Activated CD4-positive, alpha-beta memory T cell treated with anti-CD3 and anti-CD28 coated beads for 36 hours (primary cell): ENCODE measurements at regions not wholly inside any gene's neighbourhood (a gene's known extent, or its start where the extent isn't known, plus 50 kb on each side); places are given as distances from the start of the nearest gene placed in this dataset.
A peak's percentile ranks its signal among the peaks of the same experiment; 100 is the strongest.
"Not testable (repeated sequence)": the region's sequence is repeated elsewhere in the genome, so short reads cannot be mapped to it uniquely, and the experiment has no call there.

ENCODE experiments used
- CTCF ChIA-PET: fragments of 350-600 bp; sonication (Branson Sonifier 250); formaldehyde crosslinking; loops from one replicate; lab custom pipeline; 2021; ENCODE audit warnings: antibody characterized with exemption, inconsistent platforms; lab: Charles Lee
- POLR2A ChIA-PET: fragments of 350-600 bp; sonication (Branson Sonifier 250); formaldehyde crosslinking; loops from one replicate; lab custom pipeline; 2021; ENCODE audit warnings: antibody characterized with exemption; lab: Charles Lee
- DNase-seq: peaks from one replicate; pipeline ENCODE4 v3.0.0-alpha.2; 2020
- H3K27ac Mint-ChIP-seq: one replicate; pipeline ENCODE4 v1.8.0; 2021; ENCODE audit warnings: mixed read lengths
- H3K27me3 Mint-ChIP-seq: one replicate; pipeline ENCODE4 v1.8.0; 2021; ENCODE audit warnings: mixed read lengths
- H3K36me3 Mint-ChIP-seq: one replicate; pipeline ENCODE4 v1.8.0; 2021; ENCODE audit warnings: mixed read lengths
- H3K4me1 Mint-ChIP-seq: one replicate; pipeline ENCODE4 v1.8.0; 2021; ENCODE audit warnings: low read depth, mixed read lengths
- H3K4me3 Mint-ChIP-seq: one replicate; pipeline ENCODE4 v1.8.0; 2021; ENCODE audit warnings: mild to moderate bottlenecking, mixed read lengths
- H3K9me3 Mint-ChIP-seq: one replicate; pipeline ENCODE4 v1.8.0; 2021; ENCODE audit warnings: mixed read lengths
- intact Hi-C: fragments of 100-400 bp; cut with micrococcal nuclease; formaldehyde crosslinking; loops from one replicate; pipeline ENCODE4 v1.15.1; 2023

GRCh38 chr17:83192789-83193335 lies 113.5 kb downstream of the METRNL start:
- POLR2A ChIA-PET, H3K9me3 Mint-ChIP-seq, H3K27me3 Mint-ChIP-seq, CTCF ChIA-PET, H3K27ac Mint-ChIP-seq, intact Hi-C loops, H3K4me3 Mint-ChIP-seq, H3K36me3 Mint-ChIP-seq: not testable (repeated sequence)
- H3K4me1 Mint-ChIP-seq: peaks cover 12% of the 10 kb centered on the region
- DNase-seq: peak; percentile 51

GRCh38 chr17:83193336-83194185 lies 114.2 kb downstream of the METRNL start:
- ChIA-PET CTCF (interaction anchor here (0.6 kb wide), 1 partner anchor 49 kb away, joined by 3 read pairs; no protein-coding TSS in a partner anchor), POLR2A (no interaction called here)
- no peak overlapping the region for H3K4me3 Mint-ChIP-seq
- DNase-seq: peak; percentile 50
- no peaks in the 10 kb centered on the region for H3K9me3 Mint-ChIP-seq
- peak overlapping the region; percentile 51 for H3K27ac Mint-ChIP-seq
- intact Hi-C loops: no loop called here
- H3K27me3 Mint-ChIP-seq: no peaks in the 10 kb centered on the region
- peaks cover 12% of the 10 kb centered on the region for H3K4me1 Mint-ChIP-seq
- H3K36me3 Mint-ChIP-seq: no peaks in the 10 kb centered on the region

- intact Hi-C loops: no loop called here
- H3K4me3 Mint-ChIP-seq: no peak overlapping the region
- CTCF ChIA-PET: interaction anchor here (0.6 kb wide), 1 partner anchor 50 kb away, joined by 3 read pairs; no protein-coding TSS in a partner anchor
Measured at GRCh38 chr17:83194186-83194561, 114.8 kb downstream of the METRNL start.

GRCh38 chr17:83194761-83195329 lies 115.4 kb downstream of the METRNL start:
- H3K9me3 Mint-ChIP-seq: no peaks in the 10 kb centered on the region
- DNase-seq: no peak

More at GRCh38 chr17:83194186-83194561, 114.8 kb downstream of the METRNL start:
- Mint-ChIP-seq H3K27ac (no peak overlapping the region), H3K36me3 (no peaks in the 10 kb centered on the region), H3K4me1 (peaks cover 16% of the 10 kb centered on the region), H3K9me3 (no peaks in the 10 kb centered on the region), H3K27me3 (no peaks in the 10 kb centered on the region)
- POLR2A ChIA-PET: no interaction called here
- no peak for DNase-seq

GRCh38 chr17:83195330-83196023 lies 116.1 kb downstream of the METRNL start:
- no peaks in the 10 kb centered on the region for H3K27me3 Mint-ChIP-seq
- H3K36me3 Mint-ChIP-seq: no peaks in the 10 kb centered on the region
- ChIA-PET POLR2A (interaction anchor here (0.7 kb wide), 1 partner anchor 111 kb away, joined by 3 read pairs; no protein-coding TSS in a partner anchor), CTCF (no interaction called here)
- DNase-seq: peak; percentile 8
- intact Hi-C loops: no loop called here
- no peak overlapping the region for H3K4me3 Mint-ChIP-seq
- H3K27ac Mint-ChIP-seq: no peak overlapping the region
- H3K4me1 Mint-ChIP-seq: peaks cover 29% of the 10 kb centered on the region
- H3K9me3 Mint-ChIP-seq: no peaks in the 10 kb centered on the region

More at GRCh38 chr17:83194761-83195329, 115.4 kb downstream of the METRNL start:
- intact Hi-C loops: no loop called here
- ChIA-PET POLR2A (interaction anchor here (0.7 kb wide), 1 partner anchor 111 kb away, joined by 3 read pairs; no protein-coding TSS in a partner anchor), CTCF (no interaction called here)
- Mint-ChIP-seq H3K4me3 (no peak overlapping the region), H3K4me1 (peaks cover 23% of the 10 kb centered on the region), H3K27ac (no peak overlapping the region), H3K27me3 (no peaks in the 10 kb centered on the region), H3K36me3 (no peaks in the 10 kb centered on the region)

GRCh38 chr17:83196024-83196365 lies 116.6 kb downstream of the METRNL start:
- Mint-ChIP-seq H3K27me3 (no peaks in the 10 kb centered on the region), H3K4me1 (peaks cover 35% of the 10 kb centered on the region), H3K9me3 (no peaks in the 10 kb centered on the region), H3K36me3 (no peaks in the 10 kb centered on the region), H3K4me3 (no peak overlapping the region), H3K27ac (no peak overlapping the region)
- intact Hi-C loops: no loop called here
- ChIA-PET CTCF (no interaction called here), POLR2A (no interaction called here)
- no peak for DNase-seq

GRCh38 chr17:83196366-83196765 lies 117.0 kb downstream of the METRNL start:
- Mint-ChIP-seq H3K36me3 (no peaks in the 10 kb centered on the region), H3K27ac (peak overlapping the region; percentile 38), H3K4me3 (no peak overlapping the region), H3K9me3 (no peaks in the 10 kb centered on the region), H3K27me3 (no peaks in the 10 kb centered on the region), H3K4me1 (peaks cover 38% of the 10 kb centered on the region)
- peak; percentile 7 for DNase-seq
- ChIA-PET CTCF (no interaction called here), POLR2A (no interaction called here)
- intact Hi-C loops: no loop called here

- no peaks in the 10 kb centered on the region for H3K27me3 Mint-ChIP-seq
- no peak overlapping the region for H3K4me3 Mint-ChIP-seq
- POLR2A ChIA-PET: no interaction called here
- no peaks in the 10 kb centered on the region for H3K9me3 Mint-ChIP-seq
- H3K36me3 Mint-ChIP-seq: no peaks in the 10 kb centered on the region
- DNase-seq: peak; percentile 7
- no peak overlapping the region for H3K27ac Mint-ChIP-seq
- intact Hi-C loops: no loop called here
- CTCF ChIA-PET: no interaction called here
- H3K4me1 Mint-ChIP-seq: peaks cover 42% of the 10 kb centered on the region
Measured at GRCh38 chr17:83196973-83197880, 117.8 kb downstream of the METRNL start.

- intact Hi-C loops: no loop called here
- no peak for DNase-seq
- H3K27me3 Mint-ChIP-seq: no peaks in the 10 kb centered on the region
- POLR2A ChIA-PET: interaction anchor here (2.5 to 2.7 kb wide), 2 partner anchors 115 to 119 kb away, joined by 10 to 11 read pairs; partner anchors contain the start of gene METRNL
- H3K9me3 Mint-ChIP-seq: no peaks in the 10 kb centered on the region
- H3K36me3 Mint-ChIP-seq: no peaks in the 10 kb centered on the region
- CTCF ChIA-PET: interaction anchor here (0.6 to 2.7 kb wide), 2 partner anchors 115 to 367 kb away, joined by 4 to 9 read pairs; no protein-coding TSS in a partner anchor
- peak overlapping the region; percentile 56 for H3K4me3 Mint-ChIP-seq
- peaks cover 43% of the 10 kb centered on the region for H3K4me1 Mint-ChIP-seq
- peak overlapping the region; percentile 98 for H3K27ac Mint-ChIP-seq
Measured at GRCh38 chr17:83198366-83199341, 119.2 kb downstream of the METRNL start.

GRCh38 chr17:83199500-83200201 lies 120.2 kb downstream of the METRNL start:
- Mint-ChIP-seq H3K36me3 (no peaks in the 10 kb centered on the region), H3K4me3 (peak overlapping the region; percentile 56), H3K27me3 (no peaks in the 10 kb centered on the region), H3K27ac (peak overlapping the region; percentile 98), H3K9me3 (no peaks in the 10 kb centered on the region), H3K4me1 (peaks cover 37% of the 10 kb centered on the region)
- ChIA-PET CTCF (interaction anchor here (0.9 to 2.7 kb wide), 4 partner anchors 116 to 424 kb away, joined by 3 to 9 read pairs (median 4); no protein-coding TSS in a partner anchor), POLR2A (interaction anchor here (1.4 to 2.7 kb wide), 3 partner anchors 116 to 151 kb away, joined by 5 to 11 read pairs (median 10); partner anchors contain the start of gene METRNL)
- peak; percentile 88 for DNase-seq
- intact Hi-C loops: no loop called here
